BE2C (cell line): ENCODE measurements at regions not wholly inside any gene's neighbourhood (a gene's known extent, or its start where the extent isn't known, plus 50 kb on each side); places are given as distances from the start of the nearest gene placed in this dataset.

ENCODE experiments used
- DNase-seq: peaks from one replicate; pipeline ENCODE4 v3.0.0-alpha.2; 2020
- H3K27me3 ChIP-seq: fragments of 250-450 bp; sonication (Bioruptor Pico); 2 replicates; pipeline ENCODE4 v1.5.1; 2020; ENCODE audit warnings: mild to moderate bottlenecking
- H3K36me3 ChIP-seq: fragments of 250-450 bp; sonication (Bioruptor Pico); 2 replicates; pipeline ENCODE4 v1.5.1; 2020; ENCODE audit warnings: mild to moderate bottlenecking
- H3K4me1 ChIP-seq: fragments of 250-450 bp; sonication (Bioruptor Pico); 2 replicates; pipeline ENCODE4 v1.5.1; 2020
- H3K4me3 ChIP-seq: 2 replicates; pipeline ENCODE4 v1.5.1; 2011; ENCODE audit warnings: low read depth, low read length
- H3K9me3 ChIP-seq: fragments of 250-450 bp; sonication (Bioruptor Pico); 2 replicates; pipeline ENCODE4 v1.5.1; 2020
- CTCF ChIP-seq: IDR thresholded peaks from 2 replicates; pipeline ENCODE4 v1.5.1; 2012; ENCODE audit warnings: mild to moderate bottlenecking, low read depth, low read length

GRCh38 chr5:147062427-147062826 is 172.4 kb upstream of the STK32A start:
- Histone ChIP-seq H3K27me3 (no peaks in the 10 kb centered on the region), H3K4me1 (peaks cover 11% of the 10 kb centered on the region), H3K4me3 (no peak overlapping the region), H3K9me3 (no peaks in the 10 kb centered on the region), H3K36me3 (no peaks in the 10 kb centered on the region)
- TF ChIP-seq CTCF, result no peak
- DNase-seq, result no peak

DNA sequence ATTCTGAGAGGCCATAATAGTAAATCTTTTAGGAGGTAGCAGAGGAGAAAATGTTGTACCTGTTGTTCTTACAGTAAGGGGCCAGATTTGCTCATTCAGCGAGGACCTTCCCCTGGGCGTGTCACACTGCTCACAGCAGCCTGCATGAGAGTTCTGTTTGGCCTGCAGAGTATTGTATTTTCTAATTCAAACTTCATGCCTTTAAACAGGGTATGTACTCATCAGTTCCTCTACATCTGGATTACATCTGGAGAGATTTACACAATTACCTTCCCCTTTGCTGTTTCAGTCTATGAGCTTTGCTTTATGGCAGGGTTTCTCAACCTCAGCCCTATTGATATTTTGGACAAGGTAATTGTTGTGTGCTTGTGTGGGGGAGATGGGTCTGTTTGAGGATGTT is 170.9 kb upstream of the STK32A start:
- no peak for DNase-seq
- H3K36me3 ChIP-seq, result no peaks in the 10 kb centered on the region
- no peaks in the 10 kb centered on the region for H3K27me3 ChIP-seq
- H3K4me3 ChIP-seq, result no peak overlapping the region
- H3K4me1 ChIP-seq, result peaks cover 11% of the 10 kb centered on the region
- H3K9me3 ChIP-seq, result no peaks in the 10 kb centered on the region
- TF ChIP-seq CTCF, result no peak

DNA sequence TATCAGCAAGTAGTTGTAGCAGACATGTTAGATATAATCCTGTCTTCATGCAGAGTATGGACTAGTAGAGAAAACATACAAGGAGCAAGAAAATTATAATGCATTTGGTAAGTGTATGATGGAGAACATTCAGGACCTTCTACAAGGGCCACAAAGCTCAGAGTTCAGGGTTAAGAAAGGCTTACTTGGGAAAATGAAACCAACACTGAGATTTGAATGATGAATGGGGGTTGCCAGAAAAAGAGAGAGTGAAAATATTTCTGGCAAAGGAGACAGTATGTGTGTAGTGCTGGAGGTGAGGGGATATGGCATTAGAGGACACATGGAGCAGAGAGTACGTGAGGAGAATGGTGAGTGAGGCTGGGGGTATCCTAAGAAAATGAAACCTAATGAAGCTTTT is 169.8 kb upstream of the STK32A start:
- Histone ChIP-seq H3K4me3 (no peak overlapping the region), H3K4me1 (peaks cover 11% of the 10 kb centered on the region), H3K27me3 (no peaks in the 10 kb centered on the region), H3K36me3 (no peaks in the 10 kb centered on the region), H3K9me3 (no peaks in the 10 kb centered on the region)
- DNase-seq, result no peak
- no peak for TF ChIP-seq CTCF

DNA sequence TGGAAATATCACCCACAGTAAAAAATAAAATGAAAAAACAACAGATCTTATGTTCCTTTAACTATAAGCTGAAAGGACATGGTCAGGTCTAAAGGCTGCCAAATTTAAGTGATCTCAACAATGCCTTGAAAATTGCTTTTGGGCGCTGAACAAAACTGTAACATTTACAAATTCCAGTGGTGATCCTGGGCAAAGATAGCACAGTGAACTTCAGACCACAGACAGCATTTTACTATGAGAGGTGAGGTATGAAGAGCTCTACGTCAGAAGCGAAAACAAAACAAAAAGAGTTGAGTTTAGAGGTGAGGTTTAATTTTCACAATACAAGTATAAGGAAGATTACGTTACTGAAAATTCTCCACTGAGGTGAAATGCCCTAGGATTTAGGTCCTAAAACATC is 165.8 kb upstream of the STK32A start:
- no peaks in the 10 kb centered on the region for H3K4me1 ChIP-seq
- no peak for TF ChIP-seq CTCF
- DNase-seq, result no peak
- H3K36me3 ChIP-seq, result no peaks in the 10 kb centered on the region
- no peaks in the 10 kb centered on the region for H3K9me3 ChIP-seq
- H3K4me3 ChIP-seq, result no peak overlapping the region
- no peaks in the 10 kb centered on the region for H3K27me3 ChIP-seq

GRCh38 chr5:147072622-147073021 is 162.2 kb upstream of the STK32A start:
- no peak overlapping the region for H3K4me3 ChIP-seq
- no peaks in the 10 kb centered on the region for H3K9me3 ChIP-seq
- no peak for TF ChIP-seq CTCF
- H3K4me1 ChIP-seq, result no peaks in the 10 kb centered on the region
- H3K27me3 ChIP-seq, result no peaks in the 10 kb centered on the region
- no peak for DNase-seq
- H3K36me3 ChIP-seq, result no peaks in the 10 kb centered on the region

DNA sequence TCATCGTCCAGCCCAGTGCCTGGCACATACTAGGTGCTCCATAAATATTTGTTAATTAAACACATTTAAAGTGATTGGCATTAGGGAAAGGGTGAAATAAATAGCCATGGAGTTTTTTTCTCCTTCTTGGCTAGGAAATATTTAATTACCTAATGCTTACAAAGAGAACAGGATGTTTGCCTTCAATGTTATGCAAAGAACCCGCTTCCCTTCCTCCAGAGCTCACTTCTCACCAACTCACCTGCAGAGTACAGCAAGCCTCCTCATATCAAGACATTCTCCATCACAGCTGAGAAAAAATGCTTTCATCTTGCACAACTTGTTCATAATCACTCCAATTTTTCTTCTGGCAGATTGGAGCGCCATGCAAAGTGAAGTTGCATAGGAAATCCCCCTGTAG is 161.7 kb upstream of the STK32A start:
- Histone ChIP-seq H3K4me1 (no peaks in the 10 kb centered on the region), H3K36me3 (no peaks in the 10 kb centered on the region), H3K9me3 (no peaks in the 10 kb centered on the region), H3K27me3 (no peaks in the 10 kb centered on the region), H3K4me3 (no peak overlapping the region)
- DNase-seq, result no peak
- TF ChIP-seq CTCF, result no peak
